ENCODE measurements at regions not wholly inside any gene's neighbourhood (a gene's known extent, or its start where the extent isn't known, plus 50 kb on each side); places are given as distances from the start of the nearest gene placed in this dataset.
A peak's percentile ranks its signal among the peaks of the same experiment; 100 is the strongest.

GRCh38 chr13:107121793-107122192 is 553.9 kb upstream of the ARGLU1 start:
- Mint-ChIP-seq H3K27me3 (ENCODE audit: insufficient read depth, unreplicated experiment) (no peaks in the 10 kb centered on the region), H3K4me1 (ENCODE audit: low read depth, unreplicated experiment) (peaks cover 40% of the 10 kb centered on the region), H3K36me3 (ENCODE audit: insufficient read depth, unreplicated experiment) (no peaks in the 10 kb centered on the region), H3K4me3 (ENCODE audit: unreplicated experiment) (no peak overlapping the region), H3K9me3 (ENCODE audit: unreplicated experiment) (peaks cover 13% of the 10 kb centered on the region), H3K27ac (ENCODE audit: unreplicated experiment) (no peak overlapping the region)
- POLR2A ChIA-PET: no interaction called here
- TF ChIP-seq CTCF (IDR thresholded peaks at IDR 0.05; ENCODE audit: insufficient read depth in 1 of 2, low read depth in 1 of 2, low read length in 1 of 2, severe bottlenecking in 1 of 2, unreplicated experiment in 1 of 2): no peak
- CTCF ChIA-PET: no interaction called here
- DNase-seq: no peak
- H3K36me3 ChIP-seq (ENCODE audit: control insufficient read depth, insufficient read depth, low read length): no peaks in the 10 kb centered on the region; the same call in 1 of the 2 replicates
- H3K4me3 ChIP-seq (ENCODE audit: low read depth, low read length): no peak overlapping the region
- peaks cover 76% of the 10 kb centered on the region for H3K4me1 ChIP-seq
- no peaks in the 10 kb centered on the region for H3K27me3 ChIP-seq (replicated peaks; ENCODE audit: control insufficient read depth, insufficient read depth, low read length)
- H3K9me3 ChIP-seq: no peaks in the 10 kb centered on the region
- no TSS peak for BruUV-seq (replicated peaks)
- intact Hi-C loops (cut with micrococcal nuclease; ENCODE audit: unreplicated experiment): loop anchor here (5.0 to 10.0 kb wide), 6 partner anchors 287 to 1039 kb away; partner anchors contain the start of gene ARGLU1

GRCh38 chr13:107119989-107120881 is 552.3 kb upstream of the ARGLU1 start:
- no TSS peak for BruUV-seq (replicated peaks)
- TF ChIP-seq CTCF (IDR thresholded peaks at IDR 0.05; ENCODE audit: insufficient read depth in 1 of 2, low read depth in 1 of 2, low read length in 1 of 2, severe bottlenecking in 1 of 2, unreplicated experiment in 1 of 2): no peak

GRCh38 chr13:107118506-107118905 is 550.6 kb upstream of the ARGLU1 start:
- Mint-ChIP-seq H3K4me3 (ENCODE audit: unreplicated experiment) (no peak overlapping the region), H3K9me3 (ENCODE audit: unreplicated experiment) (peaks cover 37% of the 10 kb centered on the region), H3K27ac (ENCODE audit: unreplicated experiment) (no peak overlapping the region), H3K27me3 (ENCODE audit: insufficient read depth, unreplicated experiment) (no peaks in the 10 kb centered on the region), H3K4me1 (ENCODE audit: low read depth, unreplicated experiment) (peaks cover 40% of the 10 kb centered on the region), H3K36me3 (ENCODE audit: insufficient read depth, unreplicated experiment) (peaks cover 6% of the 10 kb centered on the region)
- no peaks in the 10 kb centered on the region for H3K27me3 ChIP-seq (replicated peaks; ENCODE audit: control insufficient read depth, insufficient read depth, low read length)
- DNase-seq: no peak
- H3K36me3 ChIP-seq (ENCODE audit: control insufficient read depth, insufficient read depth, low read length): no peaks in the 10 kb centered on the region; the same call in 1 of the 2 replicates
- H3K4me3 ChIP-seq (ENCODE audit: low read depth, low read length): no peak overlapping the region
- TF ChIP-seq CTCF (IDR thresholded peaks at IDR 0.05; ENCODE audit: insufficient read depth in 1 of 2, low read depth in 1 of 2, low read length in 1 of 2, severe bottlenecking in 1 of 2, unreplicated experiment in 1 of 2): no peak
- ChIA-PET POLR2A (no interaction called here), CTCF (no interaction called here)
- H3K4me1 ChIP-seq: peaks cover 57% of the 10 kb centered on the region
- H3K9me3 ChIP-seq: no peaks in the 10 kb centered on the region
- BruUV-seq (replicated peaks): no TSS peak
- intact Hi-C loops (cut with micrococcal nuclease; ENCODE audit: unreplicated experiment): no loop called here

More at GRCh38 chr13:107119989-107120881, 552.3 kb upstream of the ARGLU1 start:
- Mint-ChIP-seq H3K4me3 (ENCODE audit: unreplicated experiment) (no peak overlapping the region), H3K9me3 (ENCODE audit: unreplicated experiment) (peaks cover 29% of the 10 kb centered on the region), H3K27me3 (ENCODE audit: insufficient read depth, unreplicated experiment) (no peaks in the 10 kb centered on the region), H3K36me3 (ENCODE audit: insufficient read depth, unreplicated experiment) (peaks cover 6% of the 10 kb centered on the region), H3K27ac (ENCODE audit: unreplicated experiment) (peak overlapping the region; percentile 58), H3K4me1 (ENCODE audit: low read depth, unreplicated experiment) (peaks cover 40% of the 10 kb centered on the region)
- DNase-seq: peak in 1 of 2 experiments; percentile 65
- H3K4me1 ChIP-seq: peaks cover 72% of the 10 kb centered on the region
- no peaks in the 10 kb centered on the region for H3K27me3 ChIP-seq (replicated peaks; ENCODE audit: control insufficient read depth, insufficient read depth, low read length)
- H3K9me3 ChIP-seq: no peaks in the 10 kb centered on the region
- intact Hi-C loops (cut with micrococcal nuclease; ENCODE audit: unreplicated experiment): loop anchor here (1.0 to 10.0 kb wide), 13 partner anchors 102 to 1038 kb away; partner anchors contain the start of gene ARGLU1
- no peak overlapping the region for H3K4me3 ChIP-seq (ENCODE audit: low read depth, low read length)
- no peaks in the 10 kb centered on the region; the same call in 1 of the 2 replicates for H3K36me3 ChIP-seq (ENCODE audit: control insufficient read depth, insufficient read depth, low read length)
- ChIA-PET CTCF (no interaction called here), POLR2A (no interaction called here)
